GM19324 (cell line): ENCODE measurements at regions not wholly inside any gene's neighbourhood (a gene's known extent, or its start where the extent isn't known, plus 50 kb on each side); places are given as distances from the start of the nearest gene placed in this dataset.

Experiments
- ATAC-seq: cut with Tn5 transposase; IDR thresholded peaks from one replicate; pipeline ENCODE4 v1.9.1; 2021; ENCODE audit warnings: mild to moderate bottlenecking, moderate library complexity; ENCODE audit not compliant: unreplicated experiment, low FRiP score

GRCh38 chr11:36807871-36808270, 209.8 kb upstream of the RAG2 start:
- ATAC-seq: no peak

- no peak for ATAC-seq
These were observed 205.0 kb upstream of the RAG2 start for GRCh38 chr11:36803084-36803483.

GRCh38 chr11:36792996-36793914, 195.2 kb upstream of the RAG2 start:
- no peak for ATAC-seq

GRCh38 chr11:36791957-36792356, 193.9 kb upstream of the RAG2 start:
- no peak for ATAC-seq

- no peak for ATAC-seq
These were observed 192.5 kb upstream of the RAG2 start for GRCh38 chr11:36790526-36790925.

- ATAC-seq: no peak
These were observed 185.8 kb upstream of the RAG2 start for GRCh38 chr11:36783808-36784207.

- no peak for ATAC-seq
These were observed 181.8 kb upstream of the RAG2 start for GRCh38 chr11:36779791-36780190.

- no peak for ATAC-seq
These were observed 179.3 kb upstream of the RAG2 start for GRCh38 chr11:36777311-36777710.

- no peak for ATAC-seq
These were observed 177.7 kb upstream of the RAG2 start for GRCh38 chr11:36775756-36776155.

- ATAC-seq: no peak
These were observed 177.1 kb upstream of the RAG2 start for GRCh38 chr11:36775130-36775529.

GRCh38 chr11:36774603-36775002, 176.6 kb upstream of the RAG2 start:
- no peak for ATAC-seq

GRCh38 chr11:36763187-36763586, 165.2 kb upstream of the RAG2 start:
- ATAC-seq: no peak

GRCh38 chr11:36757075-36757474, 159.0 kb upstream of the RAG2 start:
- no peak for ATAC-seq

GRCh38 chr11:36753960-36754359, 155.9 kb upstream of the RAG2 start:
- no peak for ATAC-seq

- no peak for ATAC-seq
These were observed 154.0 kb upstream of the RAG2 start for GRCh38 chr11:36751996-36752395.

- no peak for ATAC-seq
These were observed 153.3 kb upstream of the RAG2 start for GRCh38 chr11:36751335-36751781.

GRCh38 chr11:36750349-36750748, 152.3 kb upstream of the RAG2 start:
- ATAC-seq: no peak

GRCh38 chr11:36748836-36749235, 150.8 kb upstream of the RAG2 start:
- ATAC-seq: no peak

GRCh38 chr11:36746886-36747710, 149.1 kb upstream of the RAG2 start:
- ATAC-seq: peak; percentile 98

GRCh38 chr11:36744375-36745168, 146.5 kb upstream of the RAG2 start:
- no peak for ATAC-seq

- ATAC-seq: no peak
These were observed 145.0 kb upstream of the RAG2 start for GRCh38 chr11:36743039-36743438.
